ENCODE measurements at regions not wholly inside any gene's neighbourhood (a gene's known extent, or its start where the extent isn't known, plus 50 kb on each side); places are given as distances from the start of the nearest gene placed in this dataset.

- TF ChIP-seq POLR2AphosphoS5 (IDR thresholded peaks at IDR 0.05; ENCODE audit: low read depth, low read length) (no peak), ZNF580 (CRISPR knock-in tag; IDR thresholded peaks at IDR 0.05; ENCODE audit: borderline replicate concordance, low read depth) (no peak), KLF11 (CRISPR knock-in tag; IDR thresholded peaks at IDR 0.05) (no peak)
These were observed 782.9 kb downstream of the GALR1 start for GRCh38 chr18:78032574-78032973.

Data from HepG2 (cell line).